ENCODE measurements at regions not wholly inside any gene's neighbourhood (a gene's known extent, or its start where the extent isn't known, plus 50 kb on each side); places are given as distances from the start of the nearest gene placed in this dataset.
"Not testable (repeated sequence)": the region's sequence is repeated elsewhere in the genome, so short reads cannot be mapped to it uniquely, and the experiment has no call there.

GRCh38 chr5:124913329-124913653, 166.9 kb upstream of the ZNF608 start:
- TF ChIP-seq CTCF (IDR thresholded peaks at IDR 0.05): no peak
- ATAC-seq (ENCODE audit: low FRiP score): no peak
- DNase-seq (ENCODE audit: low spot score): no peak

GRCh38 chr5:124916313-124916712, 169.9 kb upstream of the ZNF608 start:
- DNase-seq (ENCODE audit: low spot score); ATAC-seq (ENCODE audit: low FRiP score): not testable (repeated sequence)

GRCh38 chr5:124918618-124919017, 172.2 kb upstream of the ZNF608 start:
- ATAC-seq (ENCODE audit: low FRiP score): no peak
- DNase-seq (ENCODE audit: low spot score): no peak
- TF ChIP-seq CTCF (IDR thresholded peaks at IDR 0.05): no peak

GRCh38 chr5:124919076-124919475, 172.6 kb upstream of the ZNF608 start:
- no peak for DNase-seq (ENCODE audit: low spot score)
- no peak for ATAC-seq (ENCODE audit: low FRiP score)
- no peak for TF ChIP-seq CTCF (IDR thresholded peaks at IDR 0.05)

- ATAC-seq (ENCODE audit: low FRiP score) (no peak), DNase-seq (ENCODE audit: low spot score) (no peak)
- no peak for TF ChIP-seq CTCF (IDR thresholded peaks at IDR 0.05)
These were observed 173.5 kb upstream of the ZNF608 start for GRCh38 chr5:124919747-124920525.

GRCh38 chr5:124920909-124921666, 174.6 kb upstream of the ZNF608 start:
- TF ChIP-seq CTCF (IDR thresholded peaks at IDR 0.05): no peak
- DNase-seq (ENCODE audit: low spot score): no peak
- ATAC-seq (ENCODE audit: low FRiP score): no peak

- ATAC-seq (ENCODE audit: low FRiP score) (no peak), DNase-seq (ENCODE audit: low spot score) (no peak)
- TF ChIP-seq CTCF (IDR thresholded peaks at IDR 0.05): no peak
These were observed 175.3 kb upstream of the ZNF608 start for GRCh38 chr5:124921694-124922093.

Measured in omental fat pad (tissue), 3 donors.